GM19328 (cell line): ENCODE measurements at regions not wholly inside any gene's neighbourhood (a gene's known extent, or its start where the extent isn't known, plus 50 kb on each side); places are given as distances from the start of the nearest gene placed in this dataset.

Experiments
- ATAC-seq: cut with Tn5 transposase; IDR thresholded peaks from one replicate; pipeline ENCODE4 v1.9.1; 2021; ENCODE audit warnings: mild to moderate bottlenecking, moderate library complexity; ENCODE audit not compliant: unreplicated experiment

- no peak for ATAC-seq
Measured at GRCh38 chr9:16153741-16154140, 600.9 kb downstream of the CCDC171 start.

GRCh38 chr9:16154521-16155078 lies 601.8 kb downstream of the CCDC171 start:
- ATAC-seq, result peak; percentile 79

GRCh38 chr9:16155878-16156277 lies 603.0 kb downstream of the CCDC171 start:
- ATAC-seq, result no peak

- ATAC-seq, result no peak
Measured at GRCh38 chr9:16157216-16157615, 604.4 kb downstream of the CCDC171 start.

- ATAC-seq, result no peak
Measured at GRCh38 chr9:16157651-16158050, 604.8 kb downstream of the CCDC171 start.

GRCh38 chr9:16158093-16158492 lies 605.2 kb downstream of the CCDC171 start:
- ATAC-seq, result no peak

GRCh38 chr9:16161483-16161882 lies 608.6 kb downstream of the CCDC171 start:
- ATAC-seq, result no peak

- ATAC-seq, result no peak
Measured at GRCh38 chr9:16170119-16170518, 617.3 kb downstream of the CCDC171 start.

- no peak for ATAC-seq
Measured at GRCh38 chr9:16171911-16172310, 619.1 kb downstream of the CCDC171 start.

- ATAC-seq, result no peak
Measured at GRCh38 chr9:16172796-16173195, 620.0 kb downstream of the CCDC171 start.

- ATAC-seq, result no peak
Measured at GRCh38 chr9:16174915-16175314, 622.1 kb downstream of the CCDC171 start.

- ATAC-seq, result no peak
Measured at GRCh38 chr9:16175461-16175860, 622.6 kb downstream of the CCDC171 start.

- ATAC-seq, result no peak
Measured at GRCh38 chr9:16178294-16178693, 625.5 kb downstream of the CCDC171 start.

GRCh38 chr9:16179566-16179965 lies 626.7 kb downstream of the CCDC171 start:
- no peak for ATAC-seq

- ATAC-seq, result no peak
Measured at GRCh38 chr9:16180091-16180490, 627.2 kb downstream of the CCDC171 start.

- ATAC-seq, result no peak
Measured at GRCh38 chr9:16180546-16180945, 627.7 kb downstream of the CCDC171 start.

- ATAC-seq, result no peak
Measured at GRCh38 chr9:16181539-16181938, 628.7 kb downstream of the CCDC171 start.

- no peak for ATAC-seq
Measured at GRCh38 chr9:16182784-16183183, 629.9 kb downstream of the CCDC171 start.

GRCh38 chr9:16184964-16185646 lies 632.3 kb downstream of the CCDC171 start:
- ATAC-seq, result no peak

- no peak for ATAC-seq
Measured at GRCh38 chr9:16191191-16191590, 638.3 kb downstream of the CCDC171 start.

GRCh38 chr9:16191691-16192402 lies 639.0 kb downstream of the CCDC171 start:
- ATAC-seq, result peak; percentile 62

GRCh38 chr9:16192403-16193017 lies 639.7 kb downstream of the CCDC171 start:
- no peak for ATAC-seq
